ENCODE measurements at regions not wholly inside any gene's neighbourhood (a gene's known extent, or its start where the extent isn't known, plus 50 kb on each side); places are given as distances from the start of the nearest gene placed in this dataset.

GRCh38 chr4:137299281-137299680 is 233.0 kb downstream of the PCDH18 start:
- no peaks in the 10 kb centered on the region for H3K4me1 Mint-ChIP-seq
- WGBS (ENCODE audit: insufficient coverage), result no CpG with 5 or more reads among the region's 1 CpG
- H3K4me3 Mint-ChIP-seq, result no peak overlapping the region
- H3K4me1 ChIP-seq (ENCODE audit: control insufficient read depth in 1 of 2, insufficient read depth in 2 of 2, low read length in 2 of 2), result no peaks in the 10 kb centered on the region
- H3K27ac Mint-ChIP-seq, result no peak overlapping the region
- no peaks in the 10 kb centered on the region for H3K36me3 ChIP-seq (replicated peaks in 1 of 2; ENCODE audit: control insufficient read depth in 1 of 2, insufficient read depth in 2 of 2, low read length in 2 of 2)
- H3K9me3 ChIP-seq (replicated peaks in 1 of 2; ENCODE audit: control insufficient read depth in 1 of 2, insufficient read depth in 1 of 2, low read length in 2 of 2), result no peaks in the 10 kb centered on the region
- no peak overlapping the region for H3K4me3 ChIP-seq (replicated peaks in 1 of 3; ENCODE audit: low read depth in 2 of 3, low read length in 3 of 3)
- intact Hi-C loops (cut with micrococcal nuclease), result no loop called here
- H2AFZ ChIP-seq (ENCODE audit: insufficient read depth, low read depth, low read length, poor library complexity, severe bottlenecking), result no peak overlapping the region
- no peak for DNase-seq
- TF ChIP-seq CTCF (IDR thresholded peaks at IDR 0.05), result no peak
- peaks cover 0 to 2% (median 0%) of the 10 kb centered on the region in 7 donors for H3K9me3 Mint-ChIP-seq
- no peaks in the 10 kb centered on the region for H3K27me3 Mint-ChIP-seq (ENCODE audit: low read depth in 3 of 3)
- H3K79me2 ChIP-seq (ENCODE audit: insufficient read depth, low read length), result no peaks in the 10 kb centered on the region
- no peak overlapping the region for H3K9ac ChIP-seq (ENCODE audit: insufficient read depth, low read length, poor library complexity, severe bottlenecking)
- H3K27me3 ChIP-seq (ENCODE audit: control insufficient read depth in 2 of 2, insufficient read depth in 2 of 2, low read length in 2 of 2), result no peaks in the 10 kb centered on the region
- no peaks in the 10 kb centered on the region for H4K20me1 ChIP-seq (ENCODE audit: insufficient read depth, low read length)
- H3K27ac ChIP-seq (ENCODE audit: low read depth in 1 of 2, low read length in 2 of 2), result no peak overlapping the region
- no peak overlapping the region for H3K4me2 ChIP-seq (replicated peaks; ENCODE audit: extremely low read depth, low read length, poor library complexity, severe bottlenecking)
- H3K36me3 Mint-ChIP-seq, result no peaks in the 10 kb centered on the region

- Mint-ChIP-seq H3K9me3 (peaks cover 0 to 2% (median 0%) of the 10 kb centered on the region in 7 donors), H3K4me3 (no peak overlapping the region), H3K4me1 (no peaks in the 10 kb centered on the region), H3K36me3 (no peaks in the 10 kb centered on the region), H3K27ac (no peak overlapping the region), H3K27me3 (ENCODE audit: low read depth in 3 of 3) (no peaks in the 10 kb centered on the region)
- H3K27ac ChIP-seq (ENCODE audit: low read depth in 1 of 2, low read length in 2 of 2), result no peak overlapping the region
- H3K36me3 ChIP-seq (replicated peaks in 1 of 2; ENCODE audit: control insufficient read depth in 1 of 2, insufficient read depth in 2 of 2, low read length in 2 of 2), result no peaks in the 10 kb centered on the region
- no peak for DNase-seq
- H3K79me2 ChIP-seq (ENCODE audit: insufficient read depth, low read length), result no peaks in the 10 kb centered on the region
- H2AFZ ChIP-seq (ENCODE audit: insufficient read depth, low read depth, low read length, poor library complexity, severe bottlenecking), result no peak overlapping the region
- no peaks in the 10 kb centered on the region for H3K4me1 ChIP-seq (ENCODE audit: control insufficient read depth in 1 of 2, insufficient read depth in 2 of 2, low read length in 2 of 2)
- no peak overlapping the region for H3K9ac ChIP-seq (ENCODE audit: insufficient read depth, low read length, poor library complexity, severe bottlenecking)
- 80% methylated on average over 1 of the region's 1 CpG for WGBS (ENCODE audit: insufficient coverage)
- intact Hi-C loops (cut with micrococcal nuclease), result no loop called here
- H3K4me3 ChIP-seq (replicated peaks in 1 of 3; ENCODE audit: low read depth in 2 of 3, low read length in 3 of 3), result no peak overlapping the region
- no peak overlapping the region for H3K4me2 ChIP-seq (replicated peaks; ENCODE audit: extremely low read depth, low read length, poor library complexity, severe bottlenecking)
- H4K20me1 ChIP-seq (ENCODE audit: insufficient read depth, low read length), result no peaks in the 10 kb centered on the region
- no peaks in the 10 kb centered on the region for H3K9me3 ChIP-seq (replicated peaks in 1 of 2; ENCODE audit: control insufficient read depth in 1 of 2, insufficient read depth in 1 of 2, low read length in 2 of 2)
- H3K27me3 ChIP-seq (ENCODE audit: control insufficient read depth in 2 of 2, insufficient read depth in 2 of 2, low read length in 2 of 2), result no peaks in the 10 kb centered on the region
- no peak for TF ChIP-seq CTCF (IDR thresholded peaks at IDR 0.05)
These were observed 239.0 kb downstream of the PCDH18 start for GRCh38 chr4:137293281-137293680.
